HepG2 (cell line): ENCODE measurements at regions not wholly inside any gene's neighbourhood (a gene's known extent, or its start where the extent isn't known, plus 50 kb on each side); places are given as distances from the start of the nearest gene placed in this dataset.
"Not testable (repeated sequence)": the region's sequence is repeated elsewhere in the genome, so short reads cannot be mapped to it uniquely, and the experiment has no call there.

Experiments
- CBFB ChIP-seq: sonication (generic); formaldehyde crosslinking; IDR thresholded peaks from 2 replicates; pipeline ENCODE4 v1.4.0; 2020; ENCODE audit warnings: missing genetic modification reagents
- CBX2 ChIP-seq, 2 experiments: fragments of 200-600 bp in 1 of 2; sonication (generic); formaldehyde crosslinking in 1 of 2; IDR thresholded peaks; 2 replicates each; pipeline versions ENCODE4 v1.7.0 to v1.8.1; 2018 to 2022; ENCODE audit warnings: low read depth in 2 of 2, low read length in 1 of 2, mild to moderate bottlenecking in 1 of 2, missing genetic modification reagents in 1 of 2
- CTCF ChIP-seq: sonication (generic); formaldehyde crosslinking; IDR thresholded peaks from 2 replicates; pipeline ENCODE4 v1.5.0; 2020; ENCODE audit warnings: mild to moderate bottlenecking, missing genetic modification reagents, moderate library complexity
- EP300 ChIP-seq, 3 experiments: sonication (generic) in 1 of 3; formaldehyde crosslinking in 1 of 3; IDR thresholded peaks; 2 replicates each; pipeline versions ENCODE4 v1.5.1 to v1.6.1; 2011 to 2020; ENCODE audit warnings: low read depth in 2 of 3, low read length in 2 of 3, borderline replicate concordance in 1 of 3, improper control_type of control experiment in 1 of 3, mild to moderate bottlenecking in 1 of 3, missing genetic modification reagents in 1 of 3, moderate library complexity in 1 of 3
- HBP1 ChIP-seq: IDR thresholded peaks from 2 replicates; pipeline ENCODE4 v1.6.1; 2016; ENCODE audit warnings: low read depth, control low read depth
- IKZF1 ChIP-seq: fragments of 450-650 bp; IDR thresholded peaks from 2 replicates; pipeline ENCODE4 v1.7.1; 2016
- POLR2AphosphoS5 ChIP-seq: IDR thresholded peaks from 2 replicates; pipeline ENCODE4 v1.6.1; 2012; ENCODE audit warnings: low read depth, low read length
- SETDB1 ChIP-seq: sonication (generic); formaldehyde crosslinking; IDR thresholded peaks from 2 replicates; pipeline ENCODE4 v1.5.1; 2020; ENCODE audit warnings: missing genetic modification reagents, mild to moderate bottlenecking, borderline replicate concordance
- ZNF136 ChIP-seq: sonication (generic); formaldehyde crosslinking; IDR thresholded peaks from 2 replicates; pipeline ENCODE4 v1.8.1; 2022; ENCODE audit warnings: low read depth, mild to moderate bottlenecking, moderate library complexity, missing genetic modification reagents
- ZNF274 ChIP-seq: sonication (generic); formaldehyde crosslinking; IDR thresholded peaks from 2 replicates; pipeline ENCODE4 v1.5.1; 2020; ENCODE audit warnings: mild to moderate bottlenecking, missing genetic modification reagents
- ZSCAN21 ChIP-seq: sonication (generic); formaldehyde crosslinking; IDR thresholded peaks from 2 replicates; pipeline ENCODE4 v1.8.0; 2022; ENCODE audit warnings: mild to moderate bottlenecking, missing genetic modification reagents, moderate library complexity, borderline replicate concordance
- TF ChIP-seq, protein P1 (sequence below): IDR thresholded peaks from 2 replicates; pipeline ENCODE4 v1.6.1; 2012; ENCODE audit warnings: inconsistent platforms

GRCh38 chr17:20687584-20687983, 108.1 kb downstream of the CDRT15L2 start:
- not testable (repeated sequence) for TF ChIP-seq IKZF1; POLR2AphosphoS5; CTCF (CRISPR knock-in tag); CBFB (CRISPR knock-in tag); ZSCAN21; ZNF274 (CRISPR knock-in tag); HBP1 (CRISPR knock-in tag); SETDB1; EP300 (IDR thresholded peaks at IDR 0.05; ENCODE audit: low read depth in 2 of 2, low read length in 2 of 2); EP300 (CRISPR knock-in tag; IDR thresholded peaks at IDR 0.05; ENCODE audit: borderline replicate concordance); CBX2 (IDR thresholded peaks at IDR 0.05; ENCODE audit: low read depth, low read length); CBX2 (CRISPR knock-in tag; IDR thresholded peaks at IDR 0.05; ENCODE audit: low read depth); ZNF136 (CRISPR knock-in tag)
- TF ChIP-seq, protein P1, sequence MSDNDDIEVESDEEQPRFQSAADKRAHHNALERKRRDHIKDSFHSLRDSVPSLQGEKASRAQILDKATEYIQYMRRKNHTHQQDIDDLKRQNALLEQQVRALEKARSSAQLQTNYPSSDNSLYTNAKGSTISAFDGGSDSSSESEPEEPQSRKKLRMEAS: not testable (repeated sequence)
